Tibial artery (tissue), 4 donors: ENCODE measurements at regions not wholly inside any gene's neighbourhood (a gene's known extent, or its start where the extent isn't known, plus 50 kb on each side); places are given as distances from the start of the nearest gene placed in this dataset.
A peak's percentile ranks its signal among the peaks of the same experiment; 100 is the strongest.

Source experiments
- DNase-seq, 2 donors: peaks; one replicate each; pipeline ENCODE4 v3.0.0-alpha.2; 2019
- H3K27ac ChIP-seq, 2 donors: fragments of 200-600 bp; sonication (generic) in 1 of 2; 1 replicate in 1 of 2; 2 replicates in 1 of 2; pipeline ENCODE4 v1.5.1; 2018 to 2019; ENCODE audit warnings: mild to moderate bottlenecking in 1 of 2
- H3K27me3 ChIP-seq, 2 donors: fragments of 200-600 bp; sonication (generic) in 1 of 2; one replicate each; pipeline versions ENCODE4 v1.5.1 to v1.6.0; 2016 to 2019
- H3K36me3 ChIP-seq, 3 donors: fragments of 200-600 bp; sonication (generic) in 2 of 3; one replicate each; pipeline ENCODE4 v1.5.1; 2016 to 2019; ENCODE audit warnings: mild to moderate bottlenecking in 2 of 3
- H3K4me1 ChIP-seq, 4 donors: fragments of 200-600 bp; sonication (generic) in 2 of 4; 1 replicate in 3 of 4; 2 replicates in 1 of 4; pipeline ENCODE4 v1.5.1; 2016 to 2019
- H3K4me3 ChIP-seq, 2 donors: fragments of 200-600 bp; sonication (generic) in 1 of 2; 1 replicate in 1 of 2; 2 replicates in 1 of 2; pipeline ENCODE4 v1.5.1; 2018 to 2019; ENCODE audit warnings: mild to moderate bottlenecking in 2 of 2
- H3K9me3 ChIP-seq, 3 donors: fragments of 200-600 bp; sonication (generic) in 1 of 3; one replicate each; pipeline ENCODE4 v1.5.1; 2016 to 2019
- CTCF ChIP-seq, 2 experiments: fragments of 200-600 bp in 1 of 2; fragments of 450-650 bp in 1 of 2; IDR thresholded peaks; one replicate each; pipeline ENCODE4 v1.5.1; 2017 to 2019; ENCODE audit warnings: antibody characterized with exemption in 2 of 2, mild to moderate bottlenecking in 1 of 2, moderate library complexity in 1 of 2
- intact Hi-C: fragments of 100-400 bp; cut with DNase I; formaldehyde crosslinking; loops from one replicate; pipeline ENCODE4 v1.15.0; 2023; ENCODE audit warnings: low total_unique reads

- DNase-seq = no peak
Observed at GRCh38 chr15:70337277-70338186, 239.8 kb upstream of the TLE3 start.

GRCh38 chr15:70336425-70337009, 238.8 kb upstream of the TLE3 start:
- Histone ChIP-seq H3K27me3 (no peaks in the 10 kb centered on the region), H3K27ac (no peak overlapping the region), H3K4me3 (no peak overlapping the region), H3K4me1 (no peaks in the 10 kb centered on the region), H3K36me3 (no peaks in the 10 kb centered on the region), H3K9me3 (peaks cover 0 to 12% (median 0%) of the 10 kb centered on the region in 3 donors)
- no peak for DNase-seq
- intact Hi-C loops = no loop called here
- no peak for TF ChIP-seq CTCF (IDR thresholded peaks at IDR 0.05)

More at GRCh38 chr15:70337277-70338186, 239.8 kb upstream of the TLE3 start:
- H3K4me3 ChIP-seq = no peak overlapping the region
- peaks cover 0 to 12% (median 0%) of the 10 kb centered on the region in 3 donors for H3K9me3 ChIP-seq
- no peaks in the 10 kb centered on the region for H3K4me1 ChIP-seq
- H3K27ac ChIP-seq = no peak overlapping the region
- no peak for TF ChIP-seq CTCF (IDR thresholded peaks at IDR 0.05)
- H3K27me3 ChIP-seq = no peaks in the 10 kb centered on the region
- no peaks in the 10 kb centered on the region for H3K36me3 ChIP-seq
- intact Hi-C loops = no loop called here

GRCh38 chr15:70334286-70334685, 236.6 kb upstream of the TLE3 start:
- no peak for TF ChIP-seq CTCF (IDR thresholded peaks at IDR 0.05)
- H3K4me1 ChIP-seq = peaks cover 0 to 6% (median under 1%) of the 10 kb centered on the region in 4 donors
- H3K27me3 ChIP-seq = no peaks in the 10 kb centered on the region
- H3K36me3 ChIP-seq = no peaks in the 10 kb centered on the region
- no peak overlapping the region for H3K27ac ChIP-seq
- peaks cover 0 to 12% (median 0%) of the 10 kb centered on the region in 3 donors for H3K9me3 ChIP-seq
- no peak for DNase-seq
- H3K4me3 ChIP-seq = no peak overlapping the region
- intact Hi-C loops = no loop called here

- Histone ChIP-seq H3K27me3 (no peaks in the 10 kb centered on the region), H3K27ac (peak overlapping the region; percentile 31 to 47), H3K4me1 (peaks cover 0 to 32% (median 21%) of the 10 kb centered on the region in 4 donors), H3K9me3 (no peaks in the 10 kb centered on the region), H3K36me3 (no peaks in the 10 kb centered on the region), H3K4me3 (no peak overlapping the region)
- no peak for TF ChIP-seq CTCF (IDR thresholded peaks at IDR 0.05)
- intact Hi-C loops = loop anchor here (5.0 kb wide), 1 partner anchor 57 kb away; no protein-coding TSS in a partner anchor
- peak in 1 of 2 donors; percentile 59 for DNase-seq
Observed at GRCh38 chr15:70329179-70329578, 231.5 kb upstream of the TLE3 start.

- intact Hi-C loops = loop anchor here (5.0 kb wide), 1 partner anchor 56 kb away; no protein-coding TSS in a partner anchor
- no peak for DNase-seq
- H3K27ac ChIP-seq = peak overlapping the region; percentile 31 to 47
Observed at GRCh38 chr15:70328679-70329115, 231.0 kb upstream of the TLE3 start.

More at GRCh38 chr15:70328679-70329115, 231.0 kb upstream of the TLE3 start:
- Histone ChIP-seq H3K9me3 (no peaks in the 10 kb centered on the region), H3K4me3 (no peak overlapping the region), H3K4me1 (peaks cover 0 to 37% (median 22%) of the 10 kb centered on the region in 4 donors), H3K36me3 (no peaks in the 10 kb centered on the region), H3K27me3 (no peaks in the 10 kb centered on the region)
- no peak for TF ChIP-seq CTCF (IDR thresholded peaks at IDR 0.05)
